BJ (cell line): ENCODE measurements at regions not wholly inside any gene's neighbourhood (a gene's known extent, or its start where the extent isn't known, plus 50 kb on each side); places are given as distances from the start of the nearest gene placed in this dataset.

Experiments
- CTCF ChIA-PET: fragments of 350-600 bp; formaldehyde crosslinking; extraction: SDS; loops from one replicate; lab custom pipeline; 2021; ENCODE audit warnings: antibody characterized with exemption, inconsistent platforms; lab: Yijun Ruan, JAX
- POLR2A ChIA-PET: fragments of 300-600 bp; sonication (Branson Sonifier 250); formaldehyde crosslinking; extraction: SDS; loops from one replicate; lab custom pipeline; 2021; ENCODE audit warnings: antibody characterized with exemption; lab: Charles Lee
- DNase-seq: peaks from one replicate; pipeline ENCODE4 v3.0.0-alpha.2; 2011; ENCODE audit warnings: low read depth
- H3K27me3 ChIP-seq: 2 replicates; pipeline ENCODE4 v1.6.0; 2011; ENCODE audit warnings: low read length; ENCODE audit not compliant: control insufficient read depth, insufficient read depth
- H3K36me3 ChIP-seq: 2 replicates; pipeline ENCODE4 v1.5.1; 2011; ENCODE audit warnings: low read length; ENCODE audit not compliant: control insufficient read depth, insufficient read depth
- H3K4me3 ChIP-seq: 2 replicates; pipeline ENCODE4 v1.5.1; 2011; ENCODE audit warnings: low read depth, mild to moderate bottlenecking, control low read depth, low read length
- CTCF ChIP-seq: IDR thresholded peaks from 2 replicates; pipeline ENCODE4 v1.5.1; 2011; ENCODE audit warnings: low read depth, mild to moderate bottlenecking, control low read depth, inconsistent platforms, low read length, moderate library complexity; ENCODE audit not compliant: insufficient read depth

GRCh38 chr15:85974348-85974705 lies 105.3 kb upstream of the AGBL1 start:
- CTCF ChIA-PET, result no interaction called here
- Histone ChIP-seq H3K27me3 (no peaks in the 10 kb centered on the region), H3K36me3 (no peaks in the 10 kb centered on the region), H3K4me3 (no peak overlapping the region)
- TF ChIP-seq CTCF, result no peak
- POLR2A ChIA-PET, result no interaction called here
- DNase-seq, result no peak

- Histone ChIP-seq H3K4me3 (no peak overlapping the region), H3K36me3 (no peaks in the 10 kb centered on the region), H3K27me3 (no peaks in the 10 kb centered on the region)
- ChIA-PET POLR2A (no interaction called here), CTCF (no interaction called here)
- TF ChIP-seq CTCF, result no peak
- DNase-seq, result no peak
Measured at GRCh38 chr15:85974742-85975141, 104.9 kb upstream of the AGBL1 start.

- no peak overlapping the region for H3K4me3 ChIP-seq
- no peaks in the 10 kb centered on the region for H3K27me3 ChIP-seq
- CTCF ChIA-PET, result no interaction called here
- POLR2A ChIA-PET, result no interaction called here
- no peak for TF ChIP-seq CTCF
- no peak for DNase-seq
- H3K36me3 ChIP-seq, result no peaks in the 10 kb centered on the region
Measured at GRCh38 chr15:85976102-85976501, 103.6 kb upstream of the AGBL1 start.

- no peak for TF ChIP-seq CTCF
- ChIA-PET POLR2A (no interaction called here), CTCF (no interaction called here)
- DNase-seq, result no peak
- no peak overlapping the region for H3K4me3 ChIP-seq
- H3K36me3 ChIP-seq, result no peaks in the 10 kb centered on the region
- no peaks in the 10 kb centered on the region for H3K27me3 ChIP-seq
Measured at GRCh38 chr15:85976986-85977385, 102.7 kb upstream of the AGBL1 start.

GRCh38 chr15:85977586-85977985 lies 102.1 kb upstream of the AGBL1 start:
- Histone ChIP-seq H3K4me3 (no peak overlapping the region), H3K36me3 (no peaks in the 10 kb centered on the region), H3K27me3 (no peaks in the 10 kb centered on the region)
- CTCF ChIA-PET, result no interaction called here
- no peak for TF ChIP-seq CTCF
- POLR2A ChIA-PET, result no interaction called here
- no peak for DNase-seq
